Liver (tissue), 8 donors: ENCODE measurements at regions not wholly inside any gene's neighbourhood (a gene's known extent, or its start where the extent isn't known, plus 50 kb on each side); places are given as distances from the start of the nearest gene placed in this dataset.

Source experiments
- DNase-seq: peaks from one replicate; pipeline ENCODE4 v3.0.0-alpha.2; 2017; ENCODE audit warnings: low spot score
- H3K27ac ChIP-seq, 2 donors: one replicate each; pipeline ENCODE4 v1.7.0; 2013; ENCODE audit warnings: inconsistent platforms in 2 of 2, low read length in 2 of 2, control low read depth in 1 of 2, low read depth in 1 of 2, mild to moderate bottlenecking in 1 of 2
- H3K27me3 ChIP-seq, 4 donors: one replicate each; pipeline versions ENCODE4 v1.6.1 to v1.7.0; 2013; ENCODE audit warnings: low read length in 3 of 4, inconsistent platforms in 1 of 4, mild to moderate bottlenecking in 1 of 4, moderate library complexity in 1 of 4; ENCODE audit not compliant: control insufficient read depth in 4 of 4, insufficient read depth in 4 of 4
- H3K36me3 ChIP-seq, 4 donors: one replicate each; pipeline versions ENCODE4 v1.6.1 to v1.7.0; 2013; ENCODE audit warnings: low read length in 3 of 4, mild to moderate bottlenecking in 3 of 4, low read depth in 1 of 4, moderate library complexity in 1 of 4; ENCODE audit not compliant: control insufficient read depth in 4 of 4, insufficient read depth in 3 of 4
- H3K4me1 ChIP-seq, 4 donors: one replicate each; pipeline versions ENCODE4 v1.6.1 to v1.7.0; 2013; ENCODE audit warnings: low read length in 3 of 4, mild to moderate bottlenecking in 3 of 4, moderate library complexity in 1 of 4; ENCODE audit not compliant: control insufficient read depth in 4 of 4, insufficient read depth in 4 of 4
- H3K4me3 ChIP-seq, 3 donors: one replicate each; pipeline versions ENCODE4 v1.6.1 to v1.7.0; 2013; ENCODE audit warnings: low read length in 3 of 3, control low read depth in 1 of 3, low read depth in 1 of 3, mild to moderate bottlenecking in 1 of 3
- H3K9ac ChIP-seq, 2 donors: one replicate each; pipeline ENCODE4 v1.7.0; 2013; ENCODE audit warnings: low read length in 2 of 2, mild to moderate bottlenecking in 2 of 2, moderate library complexity in 2 of 2, control low read depth in 1 of 2, low read depth in 1 of 2
- H3K9me3 ChIP-seq, 4 donors: one replicate each; pipeline versions ENCODE4 v1.6.1 to v1.7.0; 2013; ENCODE audit warnings: low read length in 3 of 4; ENCODE audit not compliant: control insufficient read depth in 4 of 4
- ATF3 ChIP-seq: IDR thresholded peaks from 2 replicates; pipeline ENCODE4 v1.6.1; 2016; ENCODE audit warnings: antibody characterized with exemption
- CTCF ChIP-seq: fragments of 150-350 bp; IDR thresholded peaks from 2 replicates; pipeline ENCODE4 v1.5.1; 2017; ENCODE audit warnings: improper control_type of control experiment, low read depth, low read length; ENCODE audit not compliant: missing input control
- EGR1 ChIP-seq, 2 donors: IDR thresholded peaks; 2 replicates each; pipeline ENCODE4 v1.6.1; 2016 to 2018; ENCODE audit warnings: antibody characterized with exemption in 2 of 2, low read depth in 2 of 2
- FOXA1 ChIP-seq: IDR thresholded peaks from 2 replicates; pipeline ENCODE4 v1.6.1; 2016; ENCODE audit warnings: antibody characterized with exemption
- FOXA2 ChIP-seq: IDR thresholded peaks from 2 replicates; pipeline ENCODE4 v1.6.1; 2016; ENCODE audit warnings: antibody characterized with exemption
- GABPA ChIP-seq, 2 donors: IDR thresholded peaks in 1 of 2; conservative IDR thresholded peaks in 1 of 2; 2 replicates each; pipeline ENCODE4 v1.6.1; 2016; ENCODE audit warnings: antibody characterized with exemption in 2 of 2, mild to moderate bottlenecking in 1 of 2, moderate library complexity in 1 of 2
- HNF4A ChIP-seq, 2 donors: conservative IDR thresholded peaks; 2 replicates each; pipeline ENCODE4 v1.6.1; 2016; ENCODE audit warnings: antibody characterized with exemption in 2 of 2, mild to moderate bottlenecking in 2 of 2
- HNF4G ChIP-seq: IDR thresholded peaks from 2 replicates; pipeline ENCODE4 v1.6.1; 2016; ENCODE audit warnings: antibody characterized with exemption
- JUND ChIP-seq, 2 donors: IDR thresholded peaks; 2 replicates each; pipeline ENCODE4 v1.6.1; 2016; ENCODE audit warnings: antibody characterized with exemption in 2 of 2
- MAX ChIP-seq: IDR thresholded peaks from 2 replicates; pipeline ENCODE4 v1.6.1; 2016; ENCODE audit warnings: antibody characterized with exemption
- NR2F2 ChIP-seq: IDR thresholded peaks from 2 replicates; pipeline ENCODE4 v1.6.1; 2016; ENCODE audit warnings: antibody characterized with exemption
- RAD21 ChIP-seq, 2 donors: IDR thresholded peaks; 2 replicates each; pipeline ENCODE4 v1.6.1; 2016; ENCODE audit warnings: antibody characterized with exemption in 2 of 2, mild to moderate bottlenecking in 2 of 2
- REST ChIP-seq: IDR thresholded peaks from 2 replicates; pipeline ENCODE4 v1.6.1; 2016; ENCODE audit warnings: antibody characterized with exemption, mild to moderate bottlenecking
- RXRA ChIP-seq, 2 donors: IDR thresholded peaks; 2 replicates each; pipeline ENCODE4 v1.6.1; 2017 to 2018; ENCODE audit warnings: antibody characterized with exemption in 2 of 2, mild to moderate bottlenecking in 1 of 2
- SP1 ChIP-seq: IDR thresholded peaks from 2 replicates; pipeline ENCODE4 v1.6.1; 2018; ENCODE audit warnings: antibody characterized with exemption, mild to moderate bottlenecking
- TAF1 ChIP-seq: conservative IDR thresholded peaks from 2 replicates; pipeline ENCODE4 v1.6.1; 2016; ENCODE audit warnings: antibody characterized with exemption, mild to moderate bottlenecking
- YY1 ChIP-seq: IDR thresholded peaks from 2 replicates; pipeline ENCODE4 v1.6.1; 2016; ENCODE audit warnings: antibody characterized with exemption, mild to moderate bottlenecking
- ZBTB33 ChIP-seq: IDR thresholded peaks from 2 replicates; pipeline ENCODE4 v1.6.1; 2016; ENCODE audit warnings: antibody characterized with exemption
- WGBS: extraction: QIAGEN DNeasy Blood & Tissue Kit; methylation state at CpG from one replicate; pipeline ENCODE4 v1.1.7; 2013; 5-methylcytosine and 5-hydroxymethylcytosine counted together
- donor health status: healthy.
- donor health status: healthy.
- donor health status: healthy.
- donor health status: healthy.
- donor health status: healthy.

- TF ChIP-seq REST: no peak
- TF ChIP-seq HNF4A (conservative IDR thresholded peaks at IDR 0.05): no peak
- TF ChIP-seq ZBTB33: no peak
These were observed 2095.5 kb upstream of the C9orf72 start (continued) for GRCh38 chr9:29668732-29669131.

- no peaks in the 10 kb centered on the region for H3K9me3 ChIP-seq
- no peak for DNase-seq
- no peak overlapping the region for H3K9ac ChIP-seq
- H3K27me3 ChIP-seq: no peaks in the 10 kb centered on the region
- no peak overlapping the region for H3K27ac ChIP-seq
- no peak overlapping the region for H3K4me3 ChIP-seq
- TF ChIP-seq HNF4A (conservative IDR thresholded peaks at IDR 0.05) (no peak), RAD21 (IDR thresholded peaks at IDR 0.05) (no peak)
- no peaks in the 10 kb centered on the region for H3K4me1 ChIP-seq
- 77% methylated on average over 1 of the region's 1 CpG for WGBS
- no peaks in the 10 kb centered on the region for H3K36me3 ChIP-seq
These were observed 2096.3 kb upstream of the C9orf72 start for GRCh38 chr9:29669613-29670012.

GRCh38 chr9:29685531-29685930, 2112.2 kb upstream of the C9orf72 start:
- no peaks in the 10 kb centered on the region for H3K27me3 ChIP-seq
- H3K9me3 ChIP-seq: no peaks in the 10 kb centered on the region
- no peaks in the 10 kb centered on the region for H3K36me3 ChIP-seq
- H3K27ac ChIP-seq: no peak overlapping the region
- H3K4me3 ChIP-seq: no peak overlapping the region
- no peak overlapping the region for H3K9ac ChIP-seq
- H3K4me1 ChIP-seq: no peaks in the 10 kb centered on the region
- DNase-seq: no peak
- TF ChIP-seq GABPA (IDR thresholded peaks at IDR 0.05 in 1 of 2, conservative IDR thresholded peaks at IDR 0.05 in 1 of 2) (no peak), ATF3 (no peak), ZBTB33 (no peak), NR2F2 (no peak), MAX (no peak), HNF4G (no peak), TAF1 (no peak), EGR1 (IDR thresholded peaks at IDR 0.05; ENCODE audit: low read depth in 2 of 2) (no peak), CTCF (no peak), REST (no peak), SP1 (no peak), FOXA1 (no peak), RXRA (IDR thresholded peaks at IDR 0.05) (no peak), JUND (IDR thresholded peaks at IDR 0.05) (no peak), YY1 (no peak), FOXA2 (no peak), HNF4A (conservative IDR thresholded peaks at IDR 0.05) (no peak), RAD21 (IDR thresholded peaks at IDR 0.05) (no peak)
